NCI-H2107 treated with DMSO at 0.1 percent for 48 hours (cell line): ENCODE measurements at regions not wholly inside any gene's neighbourhood (a gene's known extent, or its start where the extent isn't known, plus 50 kb on each side); places are given as distances from the start of the nearest gene placed in this dataset.

Experiments
- DNase-seq: peaks from one replicate; lab custom pipeline; 2025; ENCODE audit not compliant: unreplicated experiment; lab: John Stamatoyannopoulos, UW

DNA sequence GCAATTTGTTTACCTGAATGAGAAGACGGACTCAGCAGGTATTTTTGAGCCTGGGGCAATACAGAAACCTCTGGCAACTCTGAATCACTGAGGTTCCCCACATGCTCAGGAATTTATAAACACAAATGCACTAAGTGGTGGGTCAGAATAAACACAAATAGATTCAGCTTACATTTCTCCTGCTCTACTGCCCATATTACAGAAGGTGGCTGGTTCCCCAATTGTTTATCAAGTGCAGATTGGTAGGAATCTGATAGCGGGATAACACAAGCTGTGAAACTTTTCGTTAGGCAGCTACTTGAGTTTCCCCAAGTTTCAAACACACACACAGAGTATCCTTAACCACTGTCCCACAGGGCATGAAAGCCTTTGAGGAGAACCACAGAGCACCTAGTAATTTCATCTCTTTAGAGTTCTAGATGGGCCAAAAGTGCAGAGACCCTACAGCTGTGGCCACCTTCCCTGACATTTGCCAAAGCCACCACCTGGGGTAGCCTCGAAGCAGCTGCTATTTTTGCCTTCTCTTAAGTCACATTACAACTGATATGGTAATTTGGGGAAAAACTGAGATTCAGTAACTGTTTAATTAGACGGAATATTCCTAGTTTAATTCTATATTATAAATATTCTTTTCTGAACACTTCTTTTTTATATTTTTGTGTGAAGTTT, 204.2 kb upstream of the PTCHD4 start:
- DNase-seq = no peak

DNA sequence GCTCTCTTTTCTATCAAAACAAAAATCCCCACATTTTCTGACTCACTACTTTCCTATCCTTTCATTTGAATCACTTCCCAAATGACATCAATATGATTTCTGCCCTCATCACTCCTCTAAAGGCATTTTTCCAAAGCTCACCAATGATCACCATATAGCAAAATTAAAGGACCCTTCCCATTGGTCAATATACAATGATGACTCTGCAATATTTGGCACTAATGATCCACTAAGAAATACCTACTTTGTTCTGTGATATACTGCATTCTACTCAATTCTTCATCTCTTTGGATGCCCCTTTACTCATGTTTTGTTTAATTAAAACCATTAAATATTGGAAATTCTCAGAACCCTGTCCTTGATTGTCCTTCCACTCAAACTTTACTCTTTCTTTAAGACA, 200.3 kb upstream of the PTCHD4 start:
- DNase-seq = no peak

DNA sequence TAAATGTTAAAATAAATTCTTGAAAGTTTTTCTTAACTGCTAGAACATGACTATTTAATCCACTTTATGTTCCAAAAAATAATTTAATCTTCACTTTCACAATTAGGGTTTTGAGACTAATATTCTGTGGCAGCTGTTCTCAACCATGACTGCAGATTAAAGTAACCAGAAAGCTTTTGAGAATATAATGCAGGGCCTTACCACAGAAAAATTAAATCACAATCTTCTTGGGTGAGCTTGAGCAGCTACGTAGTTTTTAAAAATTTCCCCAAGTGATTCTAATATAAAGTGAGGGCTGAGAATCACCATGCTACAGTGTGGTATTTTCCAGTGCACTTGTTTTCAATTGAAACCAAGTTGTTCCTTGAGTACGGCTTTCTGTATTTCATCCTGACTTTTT, 196.6 kb upstream of the PTCHD4 start:
- no peak for DNase-seq

DNA sequence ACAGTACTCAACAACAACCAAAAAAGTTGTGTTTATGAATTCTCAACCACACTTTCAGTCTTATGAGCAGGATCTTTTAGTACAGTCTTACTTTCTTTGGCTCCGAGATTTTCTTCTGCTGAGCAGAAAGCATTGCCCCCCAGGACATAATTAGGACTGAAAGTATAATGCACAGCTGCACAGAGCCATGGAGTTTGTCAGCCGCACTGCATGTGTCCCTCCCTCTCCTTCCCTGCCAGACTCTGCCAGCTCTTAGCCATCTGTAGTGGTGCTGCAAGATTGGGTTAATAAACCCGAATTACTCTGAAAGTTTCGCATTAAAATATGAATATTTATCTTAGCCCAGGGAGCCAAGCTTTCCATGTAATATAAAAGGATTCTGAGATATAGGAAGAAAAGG, 179.6 kb upstream of the PTCHD4 start:
- no peak for DNase-seq

DNA sequence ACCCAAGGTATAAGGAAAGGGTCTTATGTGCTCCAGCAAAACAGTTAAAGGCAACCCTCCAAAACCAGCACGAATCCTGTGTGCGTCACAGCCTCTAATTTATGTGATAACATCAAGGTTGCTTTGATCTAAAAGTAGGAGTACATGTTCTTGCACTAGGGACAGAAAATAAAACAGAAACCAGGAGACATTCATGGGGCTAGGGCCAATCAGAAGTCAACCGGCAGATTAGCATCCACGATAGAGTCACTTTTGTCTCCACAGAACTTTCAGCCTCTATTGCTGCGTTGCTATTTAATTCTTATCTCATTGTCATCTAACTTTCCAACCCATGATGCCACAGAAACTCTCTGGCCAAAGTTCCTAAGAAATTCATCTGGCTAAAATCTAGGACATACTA, 178.8 kb upstream of the PTCHD4 start:
- no peak for DNase-seq

DNA sequence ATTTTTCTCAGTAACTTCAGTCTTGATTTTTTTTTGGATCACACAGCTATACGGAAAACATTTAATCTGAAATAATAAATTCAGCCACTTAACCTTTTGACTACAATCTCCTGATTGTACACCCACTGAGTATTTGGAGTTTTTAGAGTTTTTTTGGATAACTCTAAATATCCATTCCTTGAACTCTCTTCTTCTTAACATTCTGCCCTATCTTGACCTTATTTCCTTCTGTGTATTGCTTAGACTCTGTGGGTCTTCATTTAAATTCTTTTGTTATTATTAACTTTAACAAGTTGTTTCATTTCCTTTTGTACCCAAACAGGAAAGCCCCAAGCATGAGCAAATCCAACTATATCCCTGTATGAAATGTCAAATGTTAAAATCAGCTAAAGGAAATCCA, 170.2 kb upstream of the PTCHD4 start:
- no peak for DNase-seq

DNA sequence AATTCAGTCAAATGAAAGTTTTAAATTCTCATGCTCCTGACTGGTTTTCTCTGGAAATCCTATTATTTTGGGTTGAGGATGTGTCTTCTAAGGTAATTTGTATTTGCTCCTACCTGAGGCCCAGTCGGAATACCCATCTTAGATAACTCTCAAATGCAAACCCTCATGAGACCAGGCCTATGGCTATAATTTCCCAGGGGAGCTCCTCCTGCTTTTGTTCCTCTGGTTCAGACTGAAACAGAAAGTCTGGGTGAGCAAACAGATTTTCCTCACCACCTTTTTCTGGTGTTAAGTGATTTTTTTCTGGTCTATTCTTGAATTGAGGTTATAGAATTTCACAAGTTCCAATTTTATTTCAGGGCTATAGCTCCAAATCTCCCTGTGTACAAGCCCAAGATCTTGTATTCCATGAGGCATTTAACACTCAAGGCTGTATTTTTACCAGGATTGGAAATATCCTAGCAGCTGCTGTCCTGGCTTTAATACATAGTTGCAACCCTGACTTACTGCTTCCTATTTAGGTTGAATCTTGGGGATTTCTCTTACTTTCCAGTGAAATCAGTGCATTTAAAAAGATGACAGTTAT, 169.1 kb upstream of the PTCHD4 start:
- no peak for DNase-seq

DNA sequence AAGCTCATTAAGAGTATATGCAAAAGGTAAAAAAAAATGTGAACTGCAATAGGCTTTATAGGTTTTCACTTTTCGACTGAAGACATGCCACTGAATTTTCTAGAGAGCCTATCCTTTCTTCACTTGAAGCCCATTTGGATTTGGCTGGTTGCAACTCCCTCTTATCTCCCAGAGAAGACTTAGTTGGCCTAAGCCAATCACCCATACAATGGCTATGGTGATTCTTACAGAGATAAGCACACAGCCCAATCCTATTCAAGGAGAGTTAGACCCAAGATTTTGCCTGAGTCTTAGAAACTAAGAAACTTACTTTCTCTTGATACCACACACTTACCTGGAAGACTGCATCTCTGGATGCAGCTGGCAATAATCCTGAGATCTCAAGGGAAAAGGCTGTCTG, 167.3 kb upstream of the PTCHD4 start:
- no peak for DNase-seq

DNA sequence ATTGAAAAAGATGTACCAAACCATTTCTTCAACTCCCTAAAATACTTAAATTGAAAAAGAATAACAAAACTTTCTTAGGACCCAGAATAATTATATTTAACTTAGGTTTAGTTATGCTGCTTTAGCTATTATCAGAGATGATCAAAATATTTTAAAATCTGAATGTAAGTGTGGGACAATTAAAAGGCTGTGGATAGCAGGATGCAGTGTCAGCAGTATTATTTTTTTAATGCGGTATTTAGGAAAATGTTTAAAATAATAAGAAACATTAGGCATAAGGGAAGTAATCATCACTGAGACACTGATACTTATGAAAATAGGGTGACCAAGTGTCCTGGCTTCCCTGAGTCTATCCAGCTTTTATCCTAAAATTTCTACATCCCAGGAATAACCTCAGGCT, 161.5 kb upstream of the PTCHD4 start:
- DNase-seq = no peak

DNA sequence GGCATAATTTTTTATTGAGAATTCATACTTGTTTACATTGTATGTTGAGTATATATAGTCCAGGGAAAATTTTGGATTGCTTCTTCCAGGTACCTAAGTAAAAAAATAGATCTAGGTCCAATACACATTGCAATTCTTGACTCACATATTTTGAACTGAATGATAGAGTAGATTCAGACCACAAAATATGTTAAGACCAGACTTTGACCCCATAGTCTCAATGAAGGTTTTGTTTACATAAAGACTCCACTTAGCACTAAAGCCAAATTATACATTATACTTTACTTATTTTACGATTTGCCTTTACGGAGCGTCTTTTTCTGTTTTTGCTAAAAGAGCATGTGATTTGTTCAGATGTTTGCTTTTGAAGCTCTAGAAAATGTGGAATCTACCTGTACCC, 144.1 kb upstream of the PTCHD4 start:
- no peak for DNase-seq

DNA sequence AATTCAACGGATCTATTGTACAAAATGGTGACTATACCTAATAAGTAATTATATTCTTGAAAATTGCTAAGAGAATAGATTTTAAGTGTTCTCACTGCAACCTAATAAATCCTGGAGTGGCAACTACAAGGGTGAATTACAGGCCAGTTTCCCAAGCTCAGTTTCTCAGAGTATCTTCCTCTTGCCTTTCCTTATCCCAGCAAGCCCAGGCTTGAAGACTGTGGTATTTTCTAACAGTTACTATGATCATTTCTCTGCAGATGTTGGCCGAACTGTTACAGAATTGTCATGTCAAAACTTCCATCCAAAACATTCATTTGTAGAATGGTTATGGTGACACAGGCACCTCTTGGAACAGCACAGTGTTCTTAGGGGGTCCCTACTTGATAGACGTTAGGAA, 138.1 kb upstream of the PTCHD4 start:
- DNase-seq = no peak

DNA sequence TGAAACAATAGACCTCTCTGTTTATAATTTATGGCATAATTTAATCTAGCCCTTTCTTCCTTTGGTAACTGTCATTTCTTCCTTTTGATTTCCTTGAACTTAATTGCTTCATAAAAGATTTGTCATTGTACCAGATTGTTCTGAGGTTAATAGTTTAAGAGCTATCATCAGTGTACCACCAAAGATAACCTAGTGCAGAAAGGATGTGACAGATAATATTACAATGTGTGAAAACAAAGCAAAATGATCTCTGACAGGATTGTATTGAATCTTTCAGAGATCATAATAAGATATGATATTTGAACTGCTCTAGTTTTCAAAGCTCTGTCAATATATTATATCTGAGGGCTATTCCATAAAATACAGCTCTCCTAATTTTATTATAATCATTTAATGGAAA, 132.1 kb upstream of the PTCHD4 start:
- no peak for DNase-seq

DNA sequence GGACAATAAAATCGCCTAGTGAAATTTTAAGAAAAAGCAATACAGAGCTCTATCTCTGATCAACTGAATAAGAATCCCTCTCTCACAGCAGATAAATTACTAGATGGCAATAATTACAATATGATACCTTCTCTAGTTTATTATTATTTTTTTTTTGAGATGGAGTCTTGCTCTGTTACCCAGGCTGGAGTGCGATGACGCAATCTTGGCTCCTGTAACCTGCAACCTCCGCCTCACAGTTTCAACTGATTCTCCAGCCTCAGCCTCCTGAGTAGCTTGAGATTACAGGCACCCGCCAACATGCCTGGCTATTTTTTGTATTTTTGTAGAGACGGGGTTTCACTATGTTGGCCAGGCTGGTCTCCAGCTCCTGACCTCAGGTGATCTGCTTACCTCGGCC, 129.3 kb upstream of the PTCHD4 start:
- DNase-seq = no peak

DNA sequence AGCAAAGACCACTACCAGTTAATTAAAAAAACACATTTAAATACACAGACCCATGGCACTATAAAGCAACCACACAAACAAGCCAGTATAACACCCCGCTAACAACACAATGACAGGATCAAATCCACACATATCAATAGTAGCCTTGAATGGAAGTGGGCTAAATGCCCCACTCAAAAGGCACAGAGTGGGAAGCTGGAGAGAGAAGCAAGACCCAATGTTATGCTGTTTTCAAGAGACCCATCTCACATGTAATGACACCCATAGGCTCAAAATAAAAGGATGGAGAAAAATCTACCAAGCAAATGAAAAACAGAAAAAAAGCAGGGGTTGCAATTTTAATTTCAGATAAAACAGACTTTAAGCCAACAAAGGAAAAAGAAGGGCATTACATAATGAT, 125.4 kb upstream of the PTCHD4 start:
- no peak for DNase-seq

DNA sequence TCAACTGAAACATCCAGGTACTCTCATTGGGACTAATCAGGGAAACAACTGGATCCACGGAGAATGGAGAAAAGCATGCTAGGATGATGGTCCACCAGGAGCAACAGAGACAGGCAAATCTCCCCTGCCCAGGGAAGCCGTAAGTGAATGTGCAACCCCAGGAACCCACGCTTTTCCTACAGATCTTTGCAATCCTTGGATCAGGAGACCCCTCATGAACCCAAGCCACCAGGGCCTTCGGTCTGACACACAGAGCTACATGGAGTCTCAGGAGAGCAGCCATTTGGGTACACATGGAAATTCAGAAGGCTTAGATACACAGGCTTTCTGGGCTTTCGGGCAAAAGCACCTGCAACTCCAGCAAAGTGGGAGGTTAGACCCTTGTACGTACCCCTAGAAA, 122.1 kb upstream of the PTCHD4 start:
- no peak for DNase-seq

DNA sequence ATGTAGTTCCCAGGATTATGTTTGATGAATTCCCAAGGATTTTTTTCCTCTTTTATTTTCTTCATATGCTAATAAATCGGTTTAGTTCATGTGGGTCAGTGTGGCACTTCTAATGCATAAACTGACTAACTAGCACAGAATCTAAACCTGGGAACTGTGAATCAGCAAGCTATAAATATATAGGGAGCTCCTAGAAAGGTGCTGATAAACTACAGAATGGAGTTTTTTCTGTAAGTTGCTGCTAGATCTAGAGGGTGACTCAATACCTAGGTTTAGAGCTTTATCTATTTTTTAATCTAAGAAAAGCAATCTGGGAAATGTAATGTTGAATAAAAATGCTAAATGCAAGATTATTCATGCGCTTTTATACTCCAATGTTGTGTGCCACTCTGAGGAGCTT, 118.8 kb upstream of the PTCHD4 start:
- DNase-seq = no peak

DNA sequence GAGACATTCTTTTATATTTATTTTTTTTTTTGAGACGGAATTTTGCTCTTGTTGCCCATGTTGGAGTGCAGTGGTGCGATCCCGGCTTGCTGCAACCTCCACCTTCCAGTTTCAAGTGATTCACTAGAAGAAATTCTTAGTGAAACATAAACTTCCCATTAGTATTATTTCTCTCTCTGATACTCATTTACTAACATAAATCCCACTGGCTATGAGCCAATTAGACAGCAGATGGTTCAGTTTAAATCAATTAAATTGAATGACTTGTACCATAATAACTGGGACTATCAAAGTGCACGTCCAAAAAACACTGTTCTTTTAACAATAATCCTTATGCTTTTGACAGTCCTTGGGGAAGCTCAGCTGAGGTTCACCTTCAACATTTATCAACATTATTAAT, 111.2 kb upstream of the PTCHD4 start:
- DNase-seq = no peak

DNA sequence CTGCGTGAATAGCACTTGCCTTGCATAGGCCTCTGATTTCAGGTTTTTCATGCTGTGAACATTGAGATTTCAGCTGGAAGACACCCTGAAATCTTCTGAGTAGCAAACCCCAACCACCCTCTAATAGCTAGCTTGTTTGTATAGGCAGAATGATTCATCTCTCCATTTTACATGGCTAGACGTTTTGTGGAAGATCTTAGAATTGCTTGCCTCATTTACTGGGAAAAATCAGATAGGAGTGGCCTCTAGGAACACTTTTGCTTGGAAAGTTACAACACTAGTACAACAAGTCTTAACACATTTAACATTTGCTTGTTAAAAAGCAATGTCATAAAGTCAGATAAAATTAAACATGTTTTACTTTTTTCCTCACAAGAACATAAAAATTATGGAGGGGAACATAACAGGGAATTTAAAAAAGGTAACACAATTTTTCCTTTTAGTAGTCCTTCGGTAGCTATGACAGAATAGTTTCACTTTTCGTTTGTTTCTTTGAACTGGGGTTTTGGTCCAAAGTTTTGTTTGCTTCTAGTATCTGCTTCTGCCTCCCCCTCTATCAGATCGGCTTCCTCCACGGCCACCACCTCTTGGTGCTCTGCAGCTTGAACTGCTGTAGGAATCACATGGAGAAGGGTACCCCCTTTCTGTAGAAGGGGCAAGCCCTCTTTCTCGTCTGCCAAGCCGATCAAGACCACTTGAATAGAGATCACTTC, 102.2 kb upstream of the PTCHD4 start:
- no peak for DNase-seq

DNA sequence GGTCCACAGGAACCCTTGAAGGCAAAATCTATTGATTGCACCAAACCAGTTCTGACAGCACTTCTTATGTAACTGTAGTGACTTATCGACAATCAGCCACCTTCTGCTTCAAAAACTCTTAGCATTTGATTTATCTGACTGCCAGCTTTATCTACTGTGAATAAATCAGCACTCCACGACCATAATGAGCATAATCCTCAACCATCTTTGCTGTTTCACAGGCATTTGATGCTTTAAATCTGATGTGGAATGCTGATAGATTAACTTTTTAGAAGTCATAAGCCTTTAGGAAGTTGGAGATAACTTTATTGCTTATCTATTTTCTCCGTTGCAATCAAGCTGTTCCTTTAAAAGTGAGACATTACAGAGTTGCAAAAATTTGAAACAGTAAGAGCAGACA, 101.5 kb upstream of the PTCHD4 start:
- DNase-seq = no peak

DNA sequence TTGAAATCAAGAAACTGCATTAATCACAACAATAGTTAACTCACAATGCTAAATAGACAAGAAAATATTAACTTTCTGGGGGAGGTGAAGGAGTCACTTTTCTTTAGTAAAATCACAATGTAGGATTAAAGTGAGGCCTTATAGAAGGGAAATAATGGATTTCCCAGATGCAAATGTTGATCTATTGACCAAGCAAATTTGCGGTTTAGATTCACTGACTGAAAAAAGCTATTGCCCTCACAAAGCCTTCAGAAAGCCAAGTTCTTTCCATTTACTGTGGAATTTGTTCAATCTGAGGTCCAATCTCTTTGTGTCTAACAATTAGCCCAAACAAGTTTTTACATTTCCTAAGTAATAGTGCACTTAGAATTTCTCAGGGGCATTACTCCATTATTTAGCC, 95.1 kb upstream of the PTCHD4 start:
- DNase-seq = no peak

DNA sequence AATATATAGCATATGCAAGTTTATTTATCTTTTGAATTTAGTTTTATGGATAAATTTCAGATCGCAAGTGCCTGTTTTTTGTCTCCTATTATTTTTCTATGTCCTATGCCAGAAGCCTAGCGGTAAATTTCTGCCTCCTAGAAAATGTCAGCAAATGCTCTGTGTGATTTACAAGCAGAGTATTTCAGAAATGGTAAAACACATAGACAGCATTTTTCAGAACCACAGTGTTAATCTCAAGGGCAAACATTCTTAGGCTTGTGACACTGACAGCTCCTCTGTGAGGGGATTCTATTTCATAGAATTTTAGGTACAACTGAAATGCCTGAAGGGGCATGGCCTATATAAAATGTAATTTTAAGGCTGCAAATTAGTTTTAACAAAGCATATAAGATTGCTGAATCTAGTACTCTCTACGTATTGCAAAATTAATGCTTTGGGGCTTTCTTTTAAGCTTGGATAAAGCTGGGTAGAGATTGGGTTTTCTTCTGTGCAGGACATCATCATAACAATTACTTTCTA, 89.9 kb upstream of the PTCHD4 start:
- DNase-seq = no peak

DNA sequence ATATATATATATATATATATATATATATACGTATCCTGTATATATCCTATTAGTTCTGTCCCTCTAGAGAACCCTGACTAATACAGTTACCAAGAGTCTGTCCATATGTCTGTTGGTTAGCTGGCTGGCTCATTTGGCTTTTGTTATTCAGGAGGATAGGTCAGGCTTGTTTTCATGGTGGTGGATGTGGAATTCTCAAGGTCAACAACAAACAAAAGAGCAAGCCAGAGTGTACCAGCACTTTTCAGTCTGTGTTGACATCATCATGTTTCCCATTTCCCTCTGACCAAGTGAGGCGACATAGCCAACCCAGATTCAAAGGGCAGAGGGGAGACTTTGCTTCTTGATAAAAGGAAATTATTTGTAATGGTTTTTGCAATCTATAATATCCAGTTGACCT, 88.5 kb upstream of the PTCHD4 start:
- no peak for DNase-seq

DNA sequence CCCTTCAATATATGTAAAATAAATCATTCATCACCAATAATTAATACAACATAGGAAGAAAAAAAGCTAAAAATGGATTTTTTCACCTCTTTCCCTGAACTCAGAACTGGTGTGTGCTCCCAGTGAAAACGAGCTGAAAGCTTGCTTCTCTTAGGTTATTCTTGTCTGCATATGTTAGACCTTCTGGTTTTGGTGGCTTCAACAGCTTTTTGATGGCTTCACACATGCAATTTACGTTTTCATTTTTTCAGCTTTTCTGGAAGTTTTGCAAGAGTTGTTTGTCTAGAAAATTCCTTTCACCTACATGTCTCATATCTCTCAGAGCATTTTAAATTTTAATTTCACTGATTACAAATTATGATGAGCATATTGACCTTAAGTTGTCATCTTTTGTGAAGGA, 86.9 kb upstream of the PTCHD4 start:
- DNase-seq = no peak
